ENCODE measurements at regions not wholly inside any gene's neighbourhood (a gene's known extent, or its start where the extent isn't known, plus 50 kb on each side); places are given as distances from the start of the nearest gene placed in this dataset.

GRCh38 chr5:92580814-92581213 lies 1000.2 kb downstream of the NR2F1-AS1 start:
- Histone ChIP-seq H3K4me2 (ENCODE audit: extremely low read depth, insufficient read depth, low read length) (no peak overlapping the region), H3K9me3 (ENCODE audit: control insufficient read depth, insufficient read depth, low read depth, low read length) (no peaks in the 10 kb centered on the region), H4K20me1 (ENCODE audit: control insufficient read depth, extremely low read depth, insufficient read depth, low read length) (no peaks in the 10 kb centered on the region), H3K79me2 (ENCODE audit: control insufficient read depth, insufficient read depth, low read length) (no peaks in the 10 kb centered on the region), H3K9ac (ENCODE audit: insufficient read depth, low read length) (no peak overlapping the region), H3K27me3 (ENCODE audit: control insufficient read depth, insufficient read depth, low read length) (no peaks in the 10 kb centered on the region), H3K4me1 (ENCODE audit: control insufficient read depth, extremely low read depth, insufficient read depth, low read length) (no peaks in the 10 kb centered on the region), H3K27ac (ENCODE audit: insufficient read depth, low read length) (no peak overlapping the region), H3K4me3 (replicated peaks in 1 of 4; ENCODE audit: control extremely low read depth in 1 of 4, insufficient read depth in 1 of 4, low read depth in 3 of 4, low read length in 4 of 4) (no peak overlapping the region), H2AFZ (ENCODE audit: low read length) (no peak overlapping the region), H3K36me3 (ENCODE audit: control insufficient read depth, insufficient read depth, low read length) (no peaks in the 10 kb centered on the region)
- TF ChIP-seq CTCF (conservative IDR thresholded peaks at IDR 0.05 in 1 of 2, IDR thresholded peaks at IDR 0.05 in 1 of 2; ENCODE audit: low read depth in 1 of 2, low read length in 2 of 2) (no peak), EZH2 (IDR thresholded peaks at IDR 0.05; ENCODE audit: low read length, missing control alignments) (no peak)
- no peak for DNase-seq (ENCODE audit: low read depth in 2 of 2)

GRCh38 chr5:92574023-92574422 lies 1007.0 kb downstream of the NR2F1-AS1 start:
- H3K4me1 ChIP-seq (ENCODE audit: control insufficient read depth, extremely low read depth, insufficient read depth, low read length): no peaks in the 10 kb centered on the region
- H3K79me2 ChIP-seq (ENCODE audit: control insufficient read depth, insufficient read depth, low read length): no peaks in the 10 kb centered on the region
- no peaks in the 10 kb centered on the region for H3K27me3 ChIP-seq (ENCODE audit: control insufficient read depth, insufficient read depth, low read length)
- H3K36me3 ChIP-seq (ENCODE audit: control insufficient read depth, insufficient read depth, low read length): no peaks in the 10 kb centered on the region
- H2AFZ ChIP-seq (ENCODE audit: low read length): no peak overlapping the region
- H3K4me3 ChIP-seq (replicated peaks in 1 of 4; ENCODE audit: control extremely low read depth in 1 of 4, insufficient read depth in 1 of 4, low read depth in 3 of 4, low read length in 4 of 4): no peak overlapping the region
- no peak overlapping the region for H3K27ac ChIP-seq (ENCODE audit: insufficient read depth, low read length)
- TF ChIP-seq CTCF (conservative IDR thresholded peaks at IDR 0.05 in 1 of 2, IDR thresholded peaks at IDR 0.05 in 1 of 2; ENCODE audit: low read depth in 1 of 2, low read length in 2 of 2) (no peak), EZH2 (IDR thresholded peaks at IDR 0.05; ENCODE audit: low read length, missing control alignments) (no peak)
- no peak overlapping the region for H3K9ac ChIP-seq (ENCODE audit: insufficient read depth, low read length)
- no peak for DNase-seq (ENCODE audit: low read depth in 2 of 2)
- no peaks in the 10 kb centered on the region for H3K9me3 ChIP-seq (ENCODE audit: control insufficient read depth, insufficient read depth, low read depth, low read length)
- H4K20me1 ChIP-seq (ENCODE audit: control insufficient read depth, extremely low read depth, insufficient read depth, low read length): no peaks in the 10 kb centered on the region
- no peak overlapping the region for H3K4me2 ChIP-seq (ENCODE audit: extremely low read depth, insufficient read depth, low read length)

GRCh38 chr5:92568522-92568921 lies 1012.5 kb downstream of the NR2F1-AS1 start:
- Histone ChIP-seq H3K9ac (ENCODE audit: insufficient read depth, low read length) (no peak overlapping the region), H3K4me2 (ENCODE audit: extremely low read depth, insufficient read depth, low read length) (no peak overlapping the region), H3K9me3 (ENCODE audit: control insufficient read depth, insufficient read depth, low read depth, low read length) (no peaks in the 10 kb centered on the region), H3K4me3 (replicated peaks in 1 of 4; ENCODE audit: control extremely low read depth in 1 of 4, insufficient read depth in 1 of 4, low read depth in 3 of 4, low read length in 4 of 4) (no peak overlapping the region), H4K20me1 (ENCODE audit: control insufficient read depth, extremely low read depth, insufficient read depth, low read length) (no peaks in the 10 kb centered on the region), H2AFZ (ENCODE audit: low read length) (no peak overlapping the region), H3K27ac (ENCODE audit: insufficient read depth, low read length) (no peak overlapping the region), H3K79me2 (ENCODE audit: control insufficient read depth, insufficient read depth, low read length) (no peaks in the 10 kb centered on the region), H3K27me3 (ENCODE audit: control insufficient read depth, insufficient read depth, low read length) (no peaks in the 10 kb centered on the region), H3K4me1 (ENCODE audit: control insufficient read depth, extremely low read depth, insufficient read depth, low read length) (no peaks in the 10 kb centered on the region), H3K36me3 (ENCODE audit: control insufficient read depth, insufficient read depth, low read length) (no peaks in the 10 kb centered on the region)
- DNase-seq (ENCODE audit: low read depth in 2 of 2): no peak
- TF ChIP-seq CTCF (conservative IDR thresholded peaks at IDR 0.05 in 1 of 2, IDR thresholded peaks at IDR 0.05 in 1 of 2; ENCODE audit: low read depth in 1 of 2, low read length in 2 of 2) (no peak), EZH2 (IDR thresholded peaks at IDR 0.05; ENCODE audit: low read length, missing control alignments) (no peak)

All from fibroblast of lung (primary cell).